HEK293 (cell line): ENCODE measurements at regions not wholly inside any gene's neighbourhood (a gene's known extent, or its start where the extent isn't known, plus 50 kb on each side); places are given as distances from the start of the nearest gene placed in this dataset.

Experiments used
- CTCF ChIA-PET: fragments of 350-600 bp; formaldehyde crosslinking; extraction: SDS; loops from one replicate; lab custom pipeline; 2021; ENCODE audit warnings: antibody characterized with exemption; lab: Yijun Ruan, JAX
- POLR2A ChIA-PET: fragments of 300-600 bp; formaldehyde crosslinking; extraction: SDS; loops from one replicate; lab custom pipeline; 2020; ENCODE audit warnings: antibody characterized with exemption, inconsistent platforms; lab: Yijun Ruan, JAX
- H3K27ac ChIP-seq: fragments of 200-500 bp; sonication (Bioruptor generic); 2 replicates; pipeline ENCODE4 v1.5.1; 2014; ENCODE audit warnings: low read depth, low read length, control low read depth, inconsistent platforms; ENCODE audit errors: extremely low read depth
- H3K36me3 ChIP-seq, 2 experiments: fragments of 200-500 bp in 1 of 2; sonication (Bioruptor generic) in 1 of 2; 1 replicate in 1 of 2; 2 replicates in 1 of 2; pipeline ENCODE4 v1.5.1; 2014 to 2017; ENCODE audit warnings: inconsistent platforms in 2 of 2, low read length in 2 of 2; ENCODE audit not compliant: control insufficient read depth in 2 of 2, insufficient read depth in 1 of 2
- H3K4me1 ChIP-seq: fragments of 200-500 bp; sonication (Bioruptor generic); 2 replicates; pipeline ENCODE4 v1.5.1; 2014; ENCODE audit warnings: mild to moderate bottlenecking, low read length, inconsistent platforms; ENCODE audit not compliant: control insufficient read depth, insufficient read depth
- H3K4me3 ChIP-seq: 2 replicates; pipeline ENCODE4 v1.5.1; 2011; ENCODE audit warnings: low read depth, mild to moderate bottlenecking, control low read depth, low read length, moderate library complexity
- H3K9me3 ChIP-seq: fragments of 200-500 bp; sonication (Bioruptor generic); 2 replicates; pipeline ENCODE4 v1.5.1; 2014; ENCODE audit warnings: low read depth, low read length, inconsistent platforms; ENCODE audit not compliant: control insufficient read depth, insufficient read depth
- ATF2 ChIP-seq: fragments of 450-650 bp; formaldehyde crosslinking; IDR thresholded peaks from 2 replicates; pipeline ENCODE4 v1.5.1; 2016; ENCODE audit warnings: missing biosample characterization, missing genetic modification characterization, low read depth
- BCL11A ChIP-seq: fragments of 450-650 bp; formaldehyde crosslinking; IDR thresholded peaks from 2 replicates; pipeline ENCODE4 v1.5.1; 2016; ENCODE audit warnings: low read depth, missing biosample characterization, missing genetic modification characterization
- GLIS1 ChIP-seq: fragments of 450-650 bp; formaldehyde crosslinking; IDR thresholded peaks from 2 replicates; pipeline ENCODE4 v1.5.1; 2016; ENCODE audit warnings: missing biosample characterization, missing genetic modification characterization
- HOXA7 ChIP-seq: sonication (generic); formaldehyde crosslinking; IDR thresholded peaks from 2 replicates; pipeline ENCODE4 v1.8.1; 2022; ENCODE audit warnings: missing genetic modification reagents, borderline replicate concordance
- KLF7 ChIP-seq: fragments of 450-650 bp; formaldehyde crosslinking; IDR thresholded peaks from 2 replicates; pipeline ENCODE4 v1.5.1; 2016; ENCODE audit warnings: missing biosample characterization, missing genetic modification characterization, borderline replicate concordance
- KLF8 ChIP-seq: fragments of 450-650 bp; formaldehyde crosslinking; IDR thresholded peaks from 2 replicates; pipeline ENCODE4 v1.5.1; 2016; ENCODE audit warnings: missing biosample characterization, missing genetic modification characterization
- MEIS1 ChIP-seq: sonication (generic); formaldehyde crosslinking; IDR thresholded peaks from 2 replicates; pipeline ENCODE4 v1.8.1; 2022; ENCODE audit warnings: missing genetic modification reagents, mild to moderate bottlenecking, borderline replicate concordance
- MZF1 ChIP-seq: fragments of 450-650 bp; formaldehyde crosslinking; IDR thresholded peaks from 2 replicates; pipeline ENCODE4 v1.5.1; 2017; ENCODE audit warnings: missing biosample characterization, missing genetic modification characterization, borderline replicate concordance
- PRDM1 ChIP-seq: fragments of 450-650 bp; formaldehyde crosslinking; IDR thresholded peaks from 2 replicates; pipeline ENCODE4; 2016; ENCODE audit warnings: missing biosample characterization, missing genetic modification characterization
- REST ChIP-seq: fragments of 450-650 bp; formaldehyde crosslinking; IDR thresholded peaks from 2 replicates; pipeline ENCODE4 v1.5.1; 2016; ENCODE audit warnings: missing biosample characterization, missing genetic modification characterization
- SETDB1 ChIP-seq: IDR thresholded peaks from one replicate; pipeline ENCODE4 v1.6.1; 2017; ENCODE audit warnings: mild to moderate bottlenecking, low read length, moderate library complexity, mixed read lengths; ENCODE audit not compliant: insufficient read length
- TCF7L2 ChIP-seq: IDR thresholded peaks from 2 replicates; pipeline ENCODE4 v1.6.1; 2011; ENCODE audit warnings: low read depth, mild to moderate bottlenecking, inconsistent platforms, low read length, moderate library complexity, borderline replicate concordance
- ZBTB7A ChIP-seq: fragments of 450-650 bp; formaldehyde crosslinking; IDR thresholded peaks from 2 replicates; pipeline ENCODE4 v1.5.1; 2016; ENCODE audit warnings: low read depth, missing biosample characterization, missing genetic modification characterization
- ZEB2 ChIP-seq: fragments of 450-650 bp; formaldehyde crosslinking; IDR thresholded peaks from 2 replicates; pipeline ENCODE4 v1.5.1; 2016; ENCODE audit warnings: missing biosample characterization, missing genetic modification characterization
- ZFP3 ChIP-seq: fragments of 450-650 bp; formaldehyde crosslinking; IDR thresholded peaks from 2 replicates; pipeline ENCODE4 v1.5.1; 2016; ENCODE audit warnings: low read depth, missing biosample characterization, missing genetic modification characterization
- ZIC2 ChIP-seq: fragments of 450-650 bp; formaldehyde crosslinking; IDR thresholded peaks from 2 replicates; pipeline ENCODE4 v1.5.1; 2016; ENCODE audit warnings: missing biosample characterization, missing genetic modification characterization
- ZNF26 ChIP-seq: fragments of 450-650 bp; formaldehyde crosslinking; IDR thresholded peaks from 2 replicates; pipeline ENCODE4 v1.5.1; 2016; ENCODE audit warnings: missing biosample characterization, missing genetic modification characterization
- ZNF280D ChIP-seq: fragments of 450-650 bp; formaldehyde crosslinking; IDR thresholded peaks from 2 replicates; pipeline ENCODE4 v1.5.1; 2016; ENCODE audit warnings: missing biosample characterization, missing genetic modification characterization
- ZNF366 ChIP-seq: fragments of 450-650 bp; formaldehyde crosslinking; conservative IDR thresholded peaks from 2 replicates; pipeline ENCODE4 v1.5.1; 2016; ENCODE audit warnings: missing biosample characterization, missing genetic modification characterization
- ZNF473 ChIP-seq: fragments of 450-650 bp; formaldehyde crosslinking; IDR thresholded peaks from 2 replicates; pipeline ENCODE4 v1.5.1; 2017; ENCODE audit warnings: missing biosample characterization, missing genetic modification characterization
- ZNF544 ChIP-seq: fragments of 450-650 bp; formaldehyde crosslinking; IDR thresholded peaks from 2 replicates; pipeline ENCODE4 v1.5.0; 2017; ENCODE audit warnings: missing biosample characterization, missing genetic modification characterization
- ZNF600 ChIP-seq: fragments of 450-650 bp; formaldehyde crosslinking; IDR thresholded peaks from 2 replicates; pipeline ENCODE4 v1.5.1; 2016; ENCODE audit warnings: missing biosample characterization, missing genetic modification characterization
- ZNF660 ChIP-seq: fragments of 450-650 bp; IDR thresholded peaks from 2 replicates; pipeline ENCODE4 v1.5.1; 2018; ENCODE audit warnings: missing biosample characterization, mild to moderate bottlenecking, missing genetic modification characterization
- ZNF701 ChIP-seq: fragments of 450-650 bp; formaldehyde crosslinking; IDR thresholded peaks from 2 replicates; pipeline ENCODE4 v1.5.1; 2016; ENCODE audit warnings: missing biosample characterization, missing genetic modification characterization
- ZNF747 ChIP-seq: fragments of 450-650 bp; formaldehyde crosslinking; IDR thresholded peaks from 2 replicates; pipeline ENCODE4 v1.5.1; 2016; ENCODE audit warnings: missing biosample characterization, missing genetic modification characterization
- ZNF776 ChIP-seq: fragments of 450-650 bp; formaldehyde crosslinking; IDR thresholded peaks from 2 replicates; pipeline ENCODE4 v1.5.0; 2017; ENCODE audit warnings: missing biosample characterization, missing genetic modification characterization, borderline replicate concordance
- TF ChIP-seq, protein P1 (sequence below): fragments of 450-650 bp; formaldehyde crosslinking; IDR thresholded peaks from 2 replicates; pipeline ENCODE4 v1.5.1; 2016; ENCODE audit warnings: missing biosample characterization, missing genetic modification characterization

DNA sequence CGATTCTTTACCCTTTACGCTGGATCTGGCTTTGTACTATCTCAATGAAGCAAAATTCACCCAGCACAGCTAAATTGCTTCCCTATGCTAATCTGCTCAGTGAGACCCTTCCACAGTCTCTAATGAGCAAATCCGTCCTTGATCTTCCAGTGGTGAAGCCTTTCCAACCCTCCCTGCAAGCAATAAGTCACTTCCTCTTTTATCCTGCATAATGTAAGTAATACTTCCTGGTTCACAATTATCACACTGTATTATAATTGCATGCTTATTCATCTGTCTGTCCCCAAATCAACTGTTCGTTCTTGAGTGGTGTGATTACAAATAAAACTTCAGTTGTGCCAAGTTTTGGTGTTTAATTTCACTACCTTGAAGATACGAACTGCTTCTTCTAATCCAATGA is 404.0 kb downstream of the ADCYAP1 start:
- no peaks in the 10 kb centered on the region for H3K36me3 ChIP-seq
- TF ChIP-seq ZBTB7A (tag by site-specific recombination) (no peak), REST (tag by site-specific recombination) (no peak), ZIC2 (tag by site-specific recombination) (no peak), ZNF701 (no peak), PRDM1 (no peak), SETDB1 (no peak), GLIS1 (tag by site-specific recombination) (no peak), ZNF600 (tag by site-specific recombination) (no peak), ZNF26 (tag by site-specific recombination) (no peak), ZNF660 (tag by site-specific recombination) (no peak), ZNF776 (tag by site-specific recombination) (no peak), TCF7L2 (no peak), ZNF366 (no peak), KLF8 (tag by site-specific recombination) (no peak), BCL11A (tag by site-specific recombination) (no peak), ZEB2 (tag by site-specific recombination) (no peak), ZNF280D (tag by site-specific recombination) (no peak), ZNF544 (tag by site-specific recombination) (no peak)
- TF ChIP-seq, all 188 proteins: peak for 0
- Histone ChIP-seq H3K4me3 (no peak overlapping the region), H3K9me3 (no peaks in the 10 kb centered on the region), H3K27ac (no peak overlapping the region), H3K4me1 (no peaks in the 10 kb centered on the region)
- ChIA-PET CTCF (no interaction called here), POLR2A (no interaction called here)

DNA sequence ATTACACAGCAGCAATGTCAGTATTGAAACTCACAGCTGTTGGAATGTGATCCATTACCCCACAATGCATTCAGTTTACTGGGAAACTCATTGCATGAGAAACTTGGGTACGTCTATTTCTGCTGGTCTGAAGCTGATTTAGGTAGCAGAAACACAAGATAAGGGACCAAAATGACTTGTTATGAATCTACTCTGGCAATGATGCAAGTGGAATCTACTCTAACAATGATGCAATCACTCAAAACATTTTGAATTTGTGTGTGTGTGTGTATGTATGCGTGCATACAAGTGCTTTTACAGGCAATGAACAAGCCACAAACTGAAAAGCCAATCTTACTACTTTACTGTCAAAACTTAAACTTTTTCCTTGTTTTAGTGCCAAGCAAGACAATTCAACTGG is 406.7 kb downstream of the ADCYAP1 start:
- no peak overlapping the region for H3K27ac ChIP-seq
- POLR2A ChIA-PET: no interaction called here
- H3K4me3 ChIP-seq: no peak overlapping the region
- H3K4me1 ChIP-seq: no peaks in the 10 kb centered on the region
- CTCF ChIA-PET: interaction anchor here (0.9 kb wide), 1 partner anchor 11 kb away, joined by 3 read pairs; no protein-coding TSS in a partner anchor
- H3K36me3 ChIP-seq: no peaks in the 10 kb centered on the region
- no peaks in the 10 kb centered on the region for H3K9me3 ChIP-seq
- TF ChIP-seq, protein P1, sequence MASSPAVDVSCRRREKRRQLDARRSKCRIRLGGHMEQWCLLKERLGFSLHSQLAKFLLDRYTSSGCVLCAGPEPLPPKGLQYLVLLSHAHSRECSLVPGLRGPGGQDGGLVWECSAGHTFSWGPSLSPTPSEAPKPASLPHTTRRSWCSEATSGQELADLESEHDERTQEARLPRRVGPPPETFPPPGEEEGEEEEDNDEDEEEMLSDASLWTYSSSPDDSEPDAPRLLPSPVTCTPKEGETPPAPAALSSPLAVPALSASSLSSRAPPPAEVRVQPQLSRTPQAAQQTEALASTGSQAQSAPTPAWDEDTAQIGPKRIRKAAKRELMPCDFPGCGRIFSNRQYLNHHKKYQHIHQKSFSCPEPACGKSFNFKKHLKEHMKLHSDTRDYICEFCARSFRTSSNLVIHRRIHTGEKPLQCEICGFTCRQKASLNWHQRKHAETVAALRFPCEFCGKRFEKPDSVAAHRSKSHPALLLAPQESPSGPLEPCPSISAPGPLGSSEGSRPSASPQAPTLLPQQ (tag by site-specific recombination): no peak
- TF ChIP-seq HOXA7: no peak
- no peak for TF ChIP-seq ZFP3 (tag by site-specific recombination)
- no peak for TF ChIP-seq ZNF747 (tag by site-specific recombination)
- no peak for TF ChIP-seq MZF1 (tag by site-specific recombination)
- no peak for TF ChIP-seq ATF2 (tag by site-specific recombination)
- TF ChIP-seq MEIS1 (CRISPR knock-in tag): no peak
- TF ChIP-seq KLF7 (tag by site-specific recombination): no peak
- no peak for TF ChIP-seq ZNF473 (tag by site-specific recombination)
- no peak for TF ChIP-seq GLIS1 (tag by site-specific recombination)
